Activated CD4-positive, alpha-beta memory T cell treated with anti-CD3 and anti-CD28 coated beads for 36 hours (primary cell): ENCODE measurements at regions not wholly inside any gene's neighbourhood (a gene's known extent, or its start where the extent isn't known, plus 50 kb on each side); places are given as distances from the start of the nearest gene placed in this dataset.

ENCODE experiments used
- CTCF ChIA-PET: fragments of 350-600 bp; sonication (Branson Sonifier 250); formaldehyde crosslinking; loops from one replicate; lab custom pipeline; 2021; ENCODE audit warnings: antibody characterized with exemption, inconsistent platforms; lab: Charles Lee
- POLR2A ChIA-PET: fragments of 350-600 bp; sonication (Branson Sonifier 250); formaldehyde crosslinking; loops from one replicate; lab custom pipeline; 2021; ENCODE audit warnings: antibody characterized with exemption; lab: Charles Lee
- DNase-seq: peaks from one replicate; pipeline ENCODE4 v3.0.0-alpha.2; 2020
- H3K27ac Mint-ChIP-seq: one replicate; pipeline ENCODE4 v1.8.0; 2021; ENCODE audit warnings: mixed read lengths
- H3K27me3 Mint-ChIP-seq: one replicate; pipeline ENCODE4 v1.8.0; 2021; ENCODE audit warnings: mixed read lengths
- H3K36me3 Mint-ChIP-seq: one replicate; pipeline ENCODE4 v1.8.0; 2021; ENCODE audit warnings: mixed read lengths
- H3K4me1 Mint-ChIP-seq: one replicate; pipeline ENCODE4 v1.8.0; 2021; ENCODE audit warnings: low read depth, mixed read lengths
- H3K4me3 Mint-ChIP-seq: one replicate; pipeline ENCODE4 v1.8.0; 2021; ENCODE audit warnings: mild to moderate bottlenecking, mixed read lengths
- H3K9me3 Mint-ChIP-seq: one replicate; pipeline ENCODE4 v1.8.0; 2021; ENCODE audit warnings: mixed read lengths
- intact Hi-C: fragments of 100-400 bp; cut with micrococcal nuclease; formaldehyde crosslinking; loops from one replicate; pipeline ENCODE4 v1.15.1; 2023

GRCh38 chr13:104111031-104111430 lies 1044.8 kb upstream of the SLC10A2 start:
- peaks cover 15% of the 10 kb centered on the region for H3K9me3 Mint-ChIP-seq
- H3K4me1 Mint-ChIP-seq = no peaks in the 10 kb centered on the region
- no peaks in the 10 kb centered on the region for H3K27me3 Mint-ChIP-seq
- POLR2A ChIA-PET = no interaction called here
- H3K27ac Mint-ChIP-seq = no peak overlapping the region
- H3K4me3 Mint-ChIP-seq = no peak overlapping the region
- intact Hi-C loops = no loop called here
- CTCF ChIA-PET = no interaction called here
- no peaks in the 10 kb centered on the region for H3K36me3 Mint-ChIP-seq
- DNase-seq = no peak

DNA sequence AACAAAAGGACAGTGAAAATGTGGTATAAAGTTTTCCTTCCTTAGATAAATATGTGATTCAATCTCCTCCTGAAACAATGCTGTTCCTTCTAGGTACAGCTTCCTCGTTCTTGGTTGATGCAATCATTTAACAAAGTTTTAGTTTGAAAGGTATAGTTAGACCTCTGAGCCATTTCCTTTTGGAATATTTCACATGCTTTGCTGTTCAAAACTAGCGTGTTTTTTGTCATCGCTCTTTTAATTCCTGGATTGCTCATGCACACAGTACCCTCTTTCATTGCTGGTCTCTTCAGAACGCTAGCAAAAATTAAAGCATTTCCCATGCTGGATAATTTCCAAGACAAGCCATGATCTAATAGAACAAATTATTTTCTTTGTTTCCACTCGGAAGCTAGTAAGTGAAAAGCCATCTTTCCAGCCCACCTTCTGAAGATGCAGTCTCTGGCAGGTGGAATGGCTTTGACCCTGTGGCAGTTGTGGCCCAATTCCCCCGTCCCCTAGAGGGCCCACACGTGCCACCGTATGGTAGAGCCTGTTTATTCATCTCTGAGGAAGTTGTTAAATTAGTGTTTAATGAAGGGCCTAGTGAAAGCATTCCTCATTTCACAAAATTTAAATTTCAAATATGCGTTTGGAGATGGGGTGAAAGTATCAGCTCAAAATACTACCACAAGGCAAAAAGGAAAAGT lies 1040.6 kb upstream of the SLC10A2 start:
- intact Hi-C loops = no loop called here
- no peak overlapping the region for H3K4me3 Mint-ChIP-seq
- no peaks in the 10 kb centered on the region for H3K27me3 Mint-ChIP-seq
- no peaks in the 10 kb centered on the region for H3K4me1 Mint-ChIP-seq
- ChIA-PET POLR2A (no interaction called here), CTCF (no interaction called here)
- no peaks in the 10 kb centered on the region for H3K36me3 Mint-ChIP-seq
- H3K9me3 Mint-ChIP-seq = peaks cover 15% of the 10 kb centered on the region
- no peak for DNase-seq
- no peak overlapping the region for H3K27ac Mint-ChIP-seq

DNA sequence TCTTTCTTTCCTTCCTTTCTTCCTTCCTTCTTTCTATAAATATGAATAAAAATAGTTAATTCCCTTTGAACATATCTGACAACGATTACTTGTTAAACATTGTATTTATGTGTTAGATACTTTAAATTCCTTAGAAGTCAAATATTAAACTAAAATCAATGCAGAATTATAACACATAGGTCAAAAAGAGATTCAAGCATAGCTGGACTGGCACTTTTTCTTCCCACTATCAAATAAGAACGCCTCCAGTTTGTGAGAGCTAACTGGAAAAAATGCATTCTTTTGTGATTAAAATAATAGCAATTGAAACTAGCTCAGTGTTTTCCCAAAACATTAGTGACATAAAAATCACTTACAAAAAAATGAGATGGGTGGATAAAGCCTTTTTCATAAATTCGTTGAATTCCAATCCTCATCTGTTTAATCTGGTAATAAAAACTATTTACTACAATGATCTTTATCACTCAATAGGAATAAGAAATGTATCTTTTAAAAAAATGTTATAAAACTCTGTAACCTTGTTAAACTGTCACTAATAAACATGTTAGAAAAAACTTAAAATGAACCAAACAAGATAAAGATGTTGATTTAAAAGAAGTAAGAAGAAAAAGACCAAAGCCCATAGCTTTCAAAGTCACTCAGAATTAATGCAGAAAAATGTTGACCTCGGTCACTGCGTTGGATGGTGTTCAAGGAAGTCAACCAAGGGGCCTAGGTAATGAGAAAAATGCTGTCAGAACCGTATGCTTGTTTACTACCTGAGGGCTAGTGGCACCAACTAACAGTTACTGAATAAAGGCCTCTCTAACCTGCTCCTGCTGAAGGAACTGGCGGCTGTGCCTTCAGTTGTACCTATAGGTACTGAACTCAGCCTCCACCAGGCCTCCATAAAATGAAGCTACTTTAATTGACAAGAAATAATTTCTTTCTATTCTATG lies 1039.5 kb upstream of the SLC10A2 start:
- Mint-ChIP-seq H3K4me3 (no peak overlapping the region), H3K36me3 (no peaks in the 10 kb centered on the region), H3K27me3 (no peaks in the 10 kb centered on the region), H3K27ac (no peak overlapping the region), H3K4me1 (no peaks in the 10 kb centered on the region), H3K9me3 (peaks cover 17% of the 10 kb centered on the region)
- intact Hi-C loops = no loop called here
- DNase-seq = no peak
- ChIA-PET CTCF (no interaction called here), POLR2A (no interaction called here)

GRCh38 chr13:104099750-104100149 lies 1033.5 kb upstream of the SLC10A2 start:
- Mint-ChIP-seq H3K36me3 (no peaks in the 10 kb centered on the region), H3K27ac (no peak overlapping the region), H3K4me1 (no peaks in the 10 kb centered on the region), H3K9me3 (peaks cover 10% of the 10 kb centered on the region), H3K27me3 (no peaks in the 10 kb centered on the region), H3K4me3 (no peak overlapping the region)
- CTCF ChIA-PET = no interaction called here
- DNase-seq = no peak
- POLR2A ChIA-PET = no interaction called here
- intact Hi-C loops = no loop called here

GRCh38 chr13:104098421-104098820 lies 1032.2 kb upstream of the SLC10A2 start:
- ChIA-PET POLR2A (no interaction called here), CTCF (no interaction called here)
- intact Hi-C loops = no loop called here
- no peak for DNase-seq
- no peaks in the 10 kb centered on the region for H3K27me3 Mint-ChIP-seq
- H3K4me3 Mint-ChIP-seq = no peak overlapping the region
- no peaks in the 10 kb centered on the region for H3K36me3 Mint-ChIP-seq
- peaks cover 10% of the 10 kb centered on the region for H3K9me3 Mint-ChIP-seq
- H3K4me1 Mint-ChIP-seq = no peaks in the 10 kb centered on the region
- H3K27ac Mint-ChIP-seq = no peak overlapping the region

DNA sequence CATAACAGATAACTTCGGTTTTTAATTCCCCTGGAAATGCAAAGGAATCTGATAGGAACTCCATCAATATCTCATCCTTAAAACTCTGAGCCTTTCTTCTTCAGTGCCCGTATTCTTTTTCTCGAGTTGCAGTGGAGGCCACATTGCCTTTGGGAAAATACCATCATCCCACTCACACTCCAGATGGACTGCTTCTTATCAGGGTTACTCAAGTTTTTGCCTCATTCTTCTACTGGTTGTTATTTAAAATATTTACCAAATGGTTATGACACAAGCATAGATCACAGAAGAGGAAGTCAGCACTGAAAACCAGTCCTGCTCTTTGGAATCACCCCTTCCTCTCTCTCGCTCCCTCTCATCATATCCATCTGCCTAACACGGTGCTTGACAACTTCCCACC lies 1020.5 kb upstream of the SLC10A2 start:
- H3K36me3 Mint-ChIP-seq = no peaks in the 10 kb centered on the region
- ChIA-PET CTCF (no interaction called here), POLR2A (no interaction called here)
- no peaks in the 10 kb centered on the region for H3K27me3 Mint-ChIP-seq
- intact Hi-C loops = no loop called here
- DNase-seq = no peak
- no peak overlapping the region for H3K27ac Mint-ChIP-seq
- no peaks in the 10 kb centered on the region for H3K4me1 Mint-ChIP-seq
- H3K9me3 Mint-ChIP-seq = peaks cover 12% of the 10 kb centered on the region
- no peak overlapping the region for H3K4me3 Mint-ChIP-seq

- peaks cover 12% of the 10 kb centered on the region for H3K9me3 Mint-ChIP-seq
Observed at GRCh38 chr13:104086210-104086609, 1020.0 kb upstream of the SLC10A2 start.

DNA sequence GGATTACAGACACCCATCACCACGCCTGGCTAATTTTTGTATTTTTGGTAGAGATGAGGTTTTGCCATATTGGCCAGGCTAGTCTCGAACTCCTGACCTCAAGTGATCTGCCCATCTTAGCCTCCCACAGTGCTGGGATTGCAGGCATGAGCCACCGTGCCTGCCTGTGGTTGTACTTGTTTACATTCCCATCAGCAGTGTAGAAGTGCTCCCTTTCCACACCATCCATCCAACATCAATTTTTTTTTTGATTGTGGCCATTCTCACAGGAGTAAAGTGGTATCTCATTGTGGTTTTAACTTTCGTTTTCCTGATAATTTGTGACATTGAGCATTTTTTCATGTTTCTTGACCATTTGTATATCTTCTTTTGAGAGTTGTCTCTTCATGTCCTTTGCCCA lies 1019.4 kb upstream of the SLC10A2 start:
- H3K27me3 Mint-ChIP-seq = no peaks in the 10 kb centered on the region
- no peak for DNase-seq
- ChIA-PET CTCF (no interaction called here), POLR2A (no interaction called here)
- intact Hi-C loops = no loop called here
- no peaks in the 10 kb centered on the region for H3K4me1 Mint-ChIP-seq
- peaks cover 12% of the 10 kb centered on the region for H3K9me3 Mint-ChIP-seq
- no peak overlapping the region for H3K27ac Mint-ChIP-seq
- no peak overlapping the region for H3K4me3 Mint-ChIP-seq
- no peaks in the 10 kb centered on the region for H3K36me3 Mint-ChIP-seq

More at GRCh38 chr13:104086210-104086609, 1020.0 kb upstream of the SLC10A2 start:
- CTCF ChIA-PET = no interaction called here
- Mint-ChIP-seq H3K36me3 (no peaks in the 10 kb centered on the region), H3K27ac (no peak overlapping the region), H3K4me1 (no peaks in the 10 kb centered on the region), H3K27me3 (no peaks in the 10 kb centered on the region), H3K4me3 (no peak overlapping the region)
- no peak for DNase-seq
- intact Hi-C loops = no loop called here
- POLR2A ChIA-PET = no interaction called here

DNA sequence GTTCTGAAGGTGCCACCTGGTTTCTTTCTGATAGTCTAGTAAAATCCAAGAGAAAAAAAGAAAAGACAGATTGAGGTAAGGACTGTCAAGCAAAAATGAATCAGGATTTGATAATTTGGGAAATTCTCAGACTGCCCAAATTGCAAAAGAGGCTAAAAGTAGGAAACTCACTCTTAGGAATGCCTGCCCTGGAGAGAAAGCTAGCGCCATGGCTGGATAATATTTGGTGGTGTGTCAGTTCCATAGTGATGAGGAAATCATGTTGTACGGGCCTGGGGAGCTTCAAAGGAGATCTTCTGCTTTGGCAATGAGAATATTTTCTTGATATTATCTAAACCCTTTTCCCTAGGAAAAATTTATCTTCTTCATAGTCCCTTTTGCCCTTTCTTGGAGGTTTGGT lies 1008.1 kb upstream of the SLC10A2 start:
- H3K4me1 Mint-ChIP-seq = no peaks in the 10 kb centered on the region
- no peaks in the 10 kb centered on the region for H3K27me3 Mint-ChIP-seq
- no peak overlapping the region for H3K4me3 Mint-ChIP-seq
- CTCF ChIA-PET = no interaction called here
- peaks cover 6% of the 10 kb centered on the region for H3K9me3 Mint-ChIP-seq
- POLR2A ChIA-PET = no interaction called here
- intact Hi-C loops = no loop called here
- H3K36me3 Mint-ChIP-seq = no peaks in the 10 kb centered on the region
- no peak overlapping the region for H3K27ac Mint-ChIP-seq
- DNase-seq = no peak

DNA sequence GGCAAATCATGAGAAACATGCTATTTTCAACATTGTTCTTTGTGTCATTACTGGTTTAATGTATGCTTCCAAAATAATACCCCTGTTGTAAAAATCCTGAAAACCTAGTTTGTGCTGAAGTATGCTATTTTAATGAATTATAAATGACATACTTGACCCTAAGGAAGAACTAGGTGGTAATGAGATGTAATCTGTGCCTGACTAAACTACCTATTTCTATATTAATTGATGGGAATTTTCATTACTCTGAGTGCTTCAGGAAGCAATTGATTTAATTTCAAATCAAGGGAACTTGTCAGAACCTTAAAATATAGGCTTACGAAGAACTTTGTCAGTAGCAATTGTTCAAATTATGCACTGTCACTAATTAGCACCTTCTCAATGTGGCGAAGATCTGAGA lies 1005.6 kb upstream of the SLC10A2 start:
- Mint-ChIP-seq H3K4me1 (no peaks in the 10 kb centered on the region), H3K36me3 (no peaks in the 10 kb centered on the region), H3K4me3 (no peak overlapping the region), H3K27ac (no peak overlapping the region), H3K9me3 (no peaks in the 10 kb centered on the region), H3K27me3 (no peaks in the 10 kb centered on the region)
- DNase-seq = no peak
- intact Hi-C loops = no loop called here
- ChIA-PET POLR2A (no interaction called here), CTCF (no interaction called here)

DNA sequence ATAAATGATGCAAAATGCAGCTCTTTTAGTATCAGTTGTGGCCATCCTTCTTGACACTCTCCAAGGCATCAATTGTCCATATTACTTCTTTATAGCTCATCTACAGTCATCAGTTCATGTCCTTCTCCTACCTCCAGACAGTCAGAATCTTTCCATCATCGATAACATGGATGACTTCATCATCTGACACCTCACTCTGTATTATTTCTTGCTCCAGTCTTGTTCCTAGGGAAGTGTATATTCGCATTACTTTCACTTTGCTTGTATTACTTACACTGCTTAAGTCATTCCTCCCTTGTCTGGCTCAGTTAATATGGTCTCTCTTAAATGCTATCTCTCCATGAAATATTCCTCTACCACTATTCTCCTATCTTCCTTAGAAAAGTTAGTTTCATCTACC lies 999.1 kb upstream of the SLC10A2 start:
- Mint-ChIP-seq H3K36me3 (no peaks in the 10 kb centered on the region), H3K9me3 (peaks cover 12% of the 10 kb centered on the region), H3K4me1 (no peaks in the 10 kb centered on the region), H3K27ac (no peak overlapping the region), H3K27me3 (no peaks in the 10 kb centered on the region), H3K4me3 (no peak overlapping the region)
- intact Hi-C loops = no loop called here
- ChIA-PET CTCF (no interaction called here), POLR2A (no interaction called here)
- no peak for DNase-seq

- intact Hi-C loops = no loop called here
- Mint-ChIP-seq H3K4me3 (no peak overlapping the region), H3K36me3 (no peaks in the 10 kb centered on the region), H3K27ac (no peak overlapping the region), H3K27me3 (no peaks in the 10 kb centered on the region), H3K4me1 (no peaks in the 10 kb centered on the region), H3K9me3 (peaks cover 18% of the 10 kb centered on the region)
- ChIA-PET CTCF (no interaction called here), POLR2A (no interaction called here)
- no peak for DNase-seq
Observed at GRCh38 chr13:104057861-104058260, 991.6 kb upstream of the SLC10A2 start.

GRCh38 chr13:104045907-104046306 lies 979.7 kb upstream of the SLC10A2 start:
- CTCF ChIA-PET = no interaction called here
- H3K4me3 Mint-ChIP-seq = no peak overlapping the region
- intact Hi-C loops = no loop called here
- H3K9me3 Mint-ChIP-seq = peaks cover 9% of the 10 kb centered on the region
- H3K4me1 Mint-ChIP-seq = no peaks in the 10 kb centered on the region
- no peaks in the 10 kb centered on the region for H3K36me3 Mint-ChIP-seq
- no peak for DNase-seq
- no peak overlapping the region for H3K27ac Mint-ChIP-seq
- no peaks in the 10 kb centered on the region for H3K27me3 Mint-ChIP-seq
- POLR2A ChIA-PET = no interaction called here
